Fibroblast of mammary gland (primary cell): ENCODE measurements at regions not wholly inside any gene's neighbourhood (a gene's known extent, or its start where the extent isn't known, plus 50 kb on each side); places are given as distances from the start of the nearest gene placed in this dataset.
A peak's percentile ranks its signal among the peaks of the same experiment; 100 is the strongest.

Experiments
- DNase-seq: peaks from one replicate; pipeline ENCODE4 v3.0.0-alpha.2; 2010; ENCODE audit warnings: low read depth
- H3K4me3 ChIP-seq: 2 replicates; pipeline ENCODE4 v1.5.1; 2011; ENCODE audit warnings: low read depth, mild to moderate bottlenecking, low read length, moderate library complexity; ENCODE audit not compliant: control insufficient read depth
- CTCF ChIP-seq: conservative IDR thresholded peaks from 2 replicates; pipeline ENCODE4 v1.5.1; 2011; ENCODE audit warnings: low read depth, low read length, inconsistent platforms; ENCODE audit not compliant: control insufficient read depth, insufficient read depth

GRCh38 chr3:64748244-64748904, 60.6 kb upstream of the ADAMTS9 start:
- no peak for TF ChIP-seq CTCF
- no peak for DNase-seq
- no peak overlapping the region for H3K4me3 ChIP-seq

DNA sequence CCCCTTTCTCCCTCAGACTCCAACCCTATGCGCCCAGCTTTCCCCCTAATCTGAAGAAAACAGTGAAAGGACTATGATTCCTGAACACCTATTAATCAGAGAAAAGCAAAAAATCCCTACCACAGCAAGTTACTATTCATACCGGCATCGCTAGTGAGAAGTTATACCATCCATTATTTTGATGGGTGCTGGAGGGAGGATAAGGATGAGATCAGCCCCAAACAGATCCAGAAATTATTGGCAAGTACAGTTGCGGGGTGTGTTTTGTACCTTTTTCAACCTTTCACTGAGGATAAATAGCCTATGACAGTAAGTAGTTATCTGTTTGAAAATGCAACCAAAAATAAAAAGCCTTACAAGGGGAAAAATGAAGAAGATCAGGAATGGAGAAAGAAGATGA, 59.9 kb upstream of the ADAMTS9 start:
- DNase-seq: no peak
- no peak overlapping the region for H3K4me3 ChIP-seq
- no peak for TF ChIP-seq CTCF

GRCh38 chr3:64743887-64744243, 56.1 kb upstream of the ADAMTS9 start:
- DNase-seq: no peak
- no peak for TF ChIP-seq CTCF
- no peak overlapping the region for H3K4me3 ChIP-seq

DNA sequence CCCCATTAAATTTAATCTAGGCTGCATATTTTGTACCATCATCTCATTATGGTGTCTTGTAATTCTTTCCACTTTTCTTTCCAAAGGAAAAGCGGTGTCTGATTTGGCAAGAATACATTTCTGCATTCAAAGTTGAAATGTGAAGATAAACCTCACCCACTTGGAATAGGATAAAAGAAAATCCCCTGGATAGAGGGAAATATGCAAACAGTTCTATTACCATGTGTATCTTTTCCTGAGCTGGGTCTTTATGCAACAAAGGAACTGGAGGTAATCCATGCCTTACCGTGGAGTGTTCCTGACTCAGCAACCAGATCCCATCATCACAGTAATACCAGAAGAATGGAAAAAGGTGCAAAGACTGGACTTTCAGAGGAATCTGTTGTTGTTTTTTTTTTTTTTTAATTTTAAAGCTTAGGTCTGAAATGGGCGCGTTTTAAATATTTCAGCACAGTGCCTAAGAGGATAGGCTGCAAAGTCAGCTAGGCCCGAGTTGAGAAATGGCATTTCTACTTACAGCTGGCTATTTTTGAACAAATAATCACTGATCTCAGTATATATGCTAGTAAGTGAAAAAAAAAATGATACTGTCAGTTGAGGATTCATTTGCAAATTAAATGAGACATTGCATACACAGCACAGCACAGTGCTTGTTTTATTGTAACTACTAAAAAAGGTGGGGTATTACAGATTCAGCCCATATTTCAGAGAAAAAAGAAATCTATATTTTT, 55.5 kb upstream of the ADAMTS9 start:
- DNase-seq: no peak
- no peak for TF ChIP-seq CTCF
- H3K4me3 ChIP-seq: no peak overlapping the region

GRCh38 chr3:64741341-64741740, 53.5 kb upstream of the ADAMTS9 start:
- TF ChIP-seq CTCF: no peak
- H3K4me3 ChIP-seq: no peak overlapping the region
- DNase-seq: peak; percentile 67

DNA sequence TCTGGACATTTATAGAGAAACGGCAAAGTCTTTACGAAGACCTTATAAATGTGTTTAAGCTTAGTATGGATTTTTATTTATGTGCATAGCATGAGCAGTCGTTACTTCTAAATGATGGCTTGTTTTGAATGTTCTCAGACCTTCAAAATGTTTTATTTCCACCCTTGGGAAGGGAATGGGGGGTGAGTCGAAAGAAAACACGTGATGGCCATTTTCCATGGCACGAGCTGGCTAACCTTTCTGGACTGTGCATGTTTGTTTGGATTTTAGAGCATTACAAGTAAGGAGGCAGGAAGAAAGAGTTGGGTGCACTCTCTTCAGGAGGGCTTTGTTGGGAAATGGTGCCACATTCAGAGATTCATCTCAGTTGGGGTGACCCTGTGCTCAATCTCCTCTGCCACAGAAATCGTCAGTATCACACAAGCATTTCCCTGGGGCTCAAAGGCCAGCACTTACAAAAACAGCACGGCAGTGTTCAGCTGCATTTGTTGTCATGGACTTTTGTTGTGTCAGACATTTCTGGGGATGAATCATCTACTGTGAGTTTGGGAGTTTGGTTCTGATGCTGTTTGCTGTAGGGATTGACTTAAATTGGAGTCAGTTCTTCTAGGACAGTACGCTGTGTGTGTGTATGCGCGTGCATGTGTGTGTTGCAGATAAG, 52.3 kb upstream of the ADAMTS9 start:
- DNase-seq: peak; percentile 69
- TF ChIP-seq CTCF: no peak
- no peak overlapping the region for H3K4me3 ChIP-seq
